ENCODE measurements at regions not wholly inside any gene's neighbourhood (a gene's known extent, or its start where the extent isn't known, plus 50 kb on each side); places are given as distances from the start of the nearest gene placed in this dataset.

DNA sequence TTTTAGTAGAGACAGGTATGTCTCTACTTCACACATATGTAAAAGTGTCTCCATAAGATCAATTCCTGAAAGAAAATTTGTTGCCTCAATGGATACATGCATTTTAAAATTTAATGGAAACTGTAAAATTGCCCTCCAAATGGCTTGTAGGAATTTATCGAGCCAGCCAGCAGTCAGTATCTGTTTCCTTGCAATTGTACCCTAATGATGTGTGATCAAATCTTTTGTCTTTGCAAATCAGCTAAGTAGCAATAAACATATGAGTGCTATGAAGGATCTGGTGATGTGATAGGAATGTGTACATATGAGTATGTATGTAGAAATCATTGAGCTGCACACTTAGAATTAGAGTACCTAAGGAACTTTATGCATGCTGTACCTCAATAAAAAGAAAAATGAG, 253.0 kb downstream of the MAFB start:
- TF ChIP-seq CTCF (IDR thresholded peaks at IDR 0.05; ENCODE audit: extremely low read depth, missing control alignments): no peak
- DNase-seq (ENCODE audit: low spot score): no peak

GRCh38 chr20:40435146-40435895, 253.7 kb downstream of the MAFB start:
- no peak for DNase-seq (ENCODE audit: low spot score)
- no peak for TF ChIP-seq CTCF (IDR thresholded peaks at IDR 0.05; ENCODE audit: extremely low read depth, missing control alignments)

DNA sequence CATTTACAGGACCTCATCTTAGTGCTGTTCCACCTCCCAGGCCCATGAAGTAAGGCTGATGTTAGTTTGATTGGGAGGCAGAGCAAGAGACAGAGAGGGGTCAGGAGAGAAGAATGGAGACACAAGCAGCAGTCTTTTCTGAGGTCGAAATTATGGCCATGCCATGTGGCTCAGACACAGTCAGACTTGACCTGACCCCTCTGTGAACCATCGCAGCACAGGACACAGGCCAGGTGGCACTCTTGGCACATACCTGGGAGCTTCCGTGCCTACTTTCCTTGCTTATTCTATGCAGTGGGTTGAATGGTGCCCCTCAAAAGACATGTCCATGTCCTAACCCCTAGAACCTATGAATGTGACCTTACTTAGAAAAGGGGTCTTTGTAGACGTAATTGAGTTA, 254.9 kb downstream of the MAFB start:
- TF ChIP-seq CTCF (IDR thresholded peaks at IDR 0.05; ENCODE audit: extremely low read depth, missing control alignments): no peak
- DNase-seq (ENCODE audit: low spot score): no peak

DNA sequence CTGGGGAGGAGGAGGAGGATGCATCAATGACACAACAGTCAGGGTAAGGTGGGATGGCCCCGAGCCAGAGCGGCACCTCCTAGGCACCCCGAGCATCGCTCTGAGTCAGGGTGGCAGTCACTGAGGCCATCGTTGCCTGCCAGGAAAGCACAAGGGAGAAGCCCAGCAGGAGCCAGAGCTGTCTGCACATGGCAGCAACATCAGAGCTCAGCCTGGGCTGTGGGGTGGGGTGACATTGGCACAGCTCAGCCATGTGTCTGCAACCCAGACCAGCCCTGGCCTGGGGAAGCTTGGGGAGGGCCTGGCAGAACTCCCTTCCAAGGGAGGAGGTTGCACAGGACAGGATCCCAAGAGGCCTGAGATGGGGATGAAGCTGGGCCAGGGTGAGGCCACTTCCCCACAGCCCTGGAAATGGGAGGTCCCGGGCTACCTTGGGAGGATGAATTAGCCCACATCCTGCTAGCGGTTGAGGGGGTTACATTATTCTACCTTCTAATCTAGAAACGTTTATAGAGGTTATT, 255.6 kb downstream of the MAFB start:
- no peak for TF ChIP-seq CTCF (IDR thresholded peaks at IDR 0.05; ENCODE audit: extremely low read depth, missing control alignments)
- DNase-seq (ENCODE audit: low spot score): no peak

GRCh38 chr20:40431611-40432010, 257.4 kb downstream of the MAFB start:
- DNase-seq (ENCODE audit: low spot score): no peak

GRCh38 chr20:40431112-40431511, 257.9 kb downstream of the MAFB start:
- TF ChIP-seq CTCF (IDR thresholded peaks at IDR 0.05; ENCODE audit: extremely low read depth, missing control alignments): no peak
- DNase-seq (ENCODE audit: low spot score): no peak

More at GRCh38 chr20:40431611-40432010, 257.4 kb downstream of the MAFB start:
- TF ChIP-seq CTCF (IDR thresholded peaks at IDR 0.05; ENCODE audit: extremely low read depth, missing control alignments): no peak

GRCh38 chr20:40427026-40427425, 262.0 kb downstream of the MAFB start:
- DNase-seq (ENCODE audit: low spot score): no peak
- TF ChIP-seq CTCF (IDR thresholded peaks at IDR 0.05; ENCODE audit: extremely low read depth, missing control alignments): no peak
